GM23338 (cell line): ENCODE measurements at regions not wholly inside any gene's neighbourhood (a gene's known extent, or its start where the extent isn't known, plus 50 kb on each side); places are given as distances from the start of the nearest gene placed in this dataset.

Experiments
- ATAC-seq: fragments of 200-7000 bp; cut with Tn5 transposase; 3 replicates; pipeline ENCODE4 v1.9.1; 2020
- DNase-seq: peaks from one replicate; pipeline ENCODE4 v3.0.0-alpha.2; 2015; ENCODE audit warnings: low spot score
- H2AFZ ChIP-seq: fragments of 200-600 bp; sonication (generic); 2 replicates; pipeline ENCODE4 v1.8.0; 2016; ENCODE audit warnings: antibody characterized with exemption, mild to moderate bottlenecking, moderate library complexity
- H3F3A ChIP-seq: fragments of 200-600 bp; sonication (generic); replicated peaks from 2 replicates; pipeline ENCODE4 v1.8.0; 2017; ENCODE audit warnings: antibody characterized with exemption, mixed run types, low read depth
- H3K27ac ChIP-seq: fragments of 200-600 bp; sonication (generic); 2 replicates; pipeline ENCODE4 v1.6.1; 2016; ENCODE audit warnings: low read depth
- H3K27me3 ChIP-seq: fragments of 200-600 bp; sonication (generic); 2 replicates; pipeline ENCODE4 v1.8.0; 2016; ENCODE audit warnings: mild to moderate bottlenecking, mixed run types, moderate library complexity; ENCODE audit not compliant: insufficient read depth
- H3K36me3 ChIP-seq: fragments of 200-600 bp; sonication (generic); 2 replicates; pipeline ENCODE4 v1.8.0; 2016; ENCODE audit warnings: mild to moderate bottlenecking; ENCODE audit not compliant: insufficient read depth
- H3K4me1 ChIP-seq: fragments of 200-600 bp; sonication (generic); 2 replicates; pipeline ENCODE4 v1.8.0; 2016; ENCODE audit warnings: mild to moderate bottlenecking, moderate library complexity; ENCODE audit not compliant: insufficient read depth
- H3K4me2 ChIP-seq: fragments of 200-600 bp; sonication (generic); 2 replicates; pipeline ENCODE4 v1.7.1; 2017; ENCODE audit warnings: mixed run types
- H3K4me3 ChIP-seq: fragments of 200-600 bp; sonication (generic); 2 replicates; pipeline ENCODE4 v1.6.1; 2016; ENCODE audit warnings: mixed run types
- H3K79me2 ChIP-seq: fragments of 200-600 bp; sonication (generic); replicated peaks from 2 replicates; pipeline ENCODE4 v1.8.0; 2017; ENCODE audit warnings: mild to moderate bottlenecking; ENCODE audit not compliant: insufficient read depth
- H3K9me2 ChIP-seq: fragments of 200-600 bp; sonication (generic); 2 replicates; pipeline ENCODE4 v1.8.0; 2017; ENCODE audit not compliant: insufficient read depth
- H4K20me1 ChIP-seq: fragments of 200-600 bp; sonication (generic); replicated peaks from 2 replicates; pipeline ENCODE4 v1.8.0; 2017; ENCODE audit warnings: mild to moderate bottlenecking; ENCODE audit not compliant: insufficient read depth
- H3K27ac Mint-ChIP-seq: 2 replicates; pipeline ENCODE4 v1.8.0; 2020; ENCODE audit warnings: inconsistent platforms, mild to moderate bottlenecking, moderate library complexity, mixed read lengths
- H3K27me3 Mint-ChIP-seq: 3 replicates; pipeline ENCODE4 v1.8.0; 2022; ENCODE audit warnings: low read depth, mild to moderate bottlenecking, moderate library complexity, mixed read lengths, inconsistent platforms; ENCODE audit not compliant: insufficient read depth, poor library complexity
- H3K36me3 Mint-ChIP-seq: 3 replicates; pipeline ENCODE4 v1.8.0; 2021; ENCODE audit warnings: low read depth, mild to moderate bottlenecking, inconsistent platforms, moderate library complexity, mixed read lengths
- H3K4me1 Mint-ChIP-seq: 3 replicates; pipeline ENCODE4 v1.8.0; 2020; ENCODE audit warnings: mild to moderate bottlenecking, inconsistent platforms, mixed read lengths
- H3K4me3 Mint-ChIP-seq: 3 replicates; pipeline ENCODE4 v1.8.0; 2021; ENCODE audit warnings: moderate library complexity, mild to moderate bottlenecking, inconsistent platforms, mixed read lengths
- H3K9me3 Mint-ChIP-seq: 3 replicates; pipeline ENCODE4 v1.8.0; 2020; ENCODE audit warnings: moderate library complexity, mild to moderate bottlenecking, inconsistent platforms, mixed read lengths
- CREB1 ChIP-seq: fragments of 250-450 bp; sonication (Bioruptor Pico); IDR thresholded peaks from 2 replicates; pipeline ENCODE4 v1.5.0; 2020; ENCODE audit warnings: low read depth, mild to moderate bottlenecking, moderate library complexity
- CTCF ChIP-seq, 2 experiments: fragments of 200-600 bp in 1 of 2; sonication (generic) in 1 of 2; conservative IDR thresholded peaks; 2 replicates each; pipeline versions ENCODE4 v1.5.1 to v1.6.1; 2016 to 2017; ENCODE audit warnings: antibody characterized with exemption in 2 of 2, low read depth in 2 of 2, mild to moderate bottlenecking in 2 of 2, moderate library complexity in 1 of 2
- ETS1 ChIP-seq: IDR thresholded peaks from 2 replicates; pipeline ENCODE4 v1.6.1; 2016; ENCODE audit warnings: antibody characterized with exemption
- EZH2 ChIP-seq: fragments of 200-600 bp; sonication (generic); IDR thresholded peaks from one replicate; pipeline ENCODE4 v1.8.0; 2017; ENCODE audit warnings: antibody characterized with exemption, mild to moderate bottlenecking, low read depth; ENCODE audit not compliant: unreplicated experiment
- EZH2phosphoT487 ChIP-seq: fragments of 200-600 bp; sonication (generic); IDR thresholded peaks from one replicate; pipeline ENCODE4 v1.8.1; 2018; ENCODE audit warnings: antibody characterized with exemption; ENCODE audit not compliant: unreplicated experiment
- JUNB ChIP-seq: IDR thresholded peaks from one replicate; pipeline ENCODE4 v1.6.1; 2016; ENCODE audit warnings: antibody characterized with exemption; ENCODE audit not compliant: unreplicated experiment
- NANOG ChIP-seq: IDR thresholded peaks from 2 replicates; pipeline ENCODE4 v1.6.1; 2016; ENCODE audit warnings: antibody characterized with exemption, borderline replicate concordance
- POLR2AphosphoS5 ChIP-seq: IDR thresholded peaks from 2 replicates; pipeline ENCODE4 v1.6.1; 2016; ENCODE audit warnings: antibody characterized with exemption, low read depth
- STAT1 ChIP-seq: IDR thresholded peaks from one replicate; pipeline ENCODE4 v1.6.1; 2016; ENCODE audit warnings: antibody characterized with exemption; ENCODE audit not compliant: unreplicated experiment
- ZNF114 ChIP-seq: fragments of 250-450 bp; sonication (Bioruptor Pico); IDR thresholded peaks from 2 replicates; pipeline ENCODE4 v1.5.0; 2020; ENCODE audit warnings: mild to moderate bottlenecking, moderate library complexity
- ZNF331 ChIP-seq: fragments of 250-450 bp; sonication (Bioruptor Pico); IDR thresholded peaks from 2 replicates; pipeline ENCODE4 v1.5.0; 2020; ENCODE audit warnings: low read depth, mild to moderate bottlenecking, moderate library complexity
- TF ChIP-seq, protein P1 (sequence below): IDR thresholded peaks from one replicate; pipeline ENCODE4 v1.6.1; 2018; ENCODE audit warnings: antibody characterized with exemption; ENCODE audit not compliant: unreplicated experiment
- TF ChIP-seq, protein P2 (sequence below): fragments of 250-450 bp; sonication (Bioruptor Pico); IDR thresholded peaks from 2 replicates; pipeline ENCODE4 v1.5.0; 2020; ENCODE audit warnings: mild to moderate bottlenecking, moderate library complexity

DNA sequence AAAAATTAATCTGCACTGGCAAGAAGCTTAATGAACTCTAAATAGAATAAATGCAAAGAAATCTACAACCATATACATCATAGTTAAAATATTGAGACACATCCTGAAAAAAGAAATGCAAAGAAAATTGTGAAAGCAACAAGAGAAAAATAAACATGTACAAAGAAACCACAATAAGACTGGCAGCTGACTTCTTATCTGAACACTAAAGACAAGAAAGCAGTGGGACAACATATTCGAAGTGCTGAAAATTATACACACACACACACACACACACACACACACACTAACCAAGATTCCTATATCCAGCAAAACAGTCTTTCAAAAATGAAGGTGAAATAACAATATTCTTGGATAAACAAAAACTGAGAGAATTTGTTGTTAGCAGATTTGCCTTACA, 366.5 kb upstream of the C16orf82 start:
- Histone ChIP-seq H3K27ac (no peak overlapping the region), H3F3A (no peaks in the 10 kb centered on the region), H3K9me2 (no peaks in the 10 kb centered on the region), H3K4me3 (no peak overlapping the region), H3K4me2 (no peak overlapping the region), H3K36me3 (no peaks in the 10 kb centered on the region), H4K20me1 (no peaks in the 10 kb centered on the region), H3K4me1 (no peaks in the 10 kb centered on the region), H3K79me2 (no peaks in the 10 kb centered on the region), H2AFZ (no peak overlapping the region), H3K27me3 (no peaks in the 10 kb centered on the region)
- TF ChIP-seq, protein P1, sequence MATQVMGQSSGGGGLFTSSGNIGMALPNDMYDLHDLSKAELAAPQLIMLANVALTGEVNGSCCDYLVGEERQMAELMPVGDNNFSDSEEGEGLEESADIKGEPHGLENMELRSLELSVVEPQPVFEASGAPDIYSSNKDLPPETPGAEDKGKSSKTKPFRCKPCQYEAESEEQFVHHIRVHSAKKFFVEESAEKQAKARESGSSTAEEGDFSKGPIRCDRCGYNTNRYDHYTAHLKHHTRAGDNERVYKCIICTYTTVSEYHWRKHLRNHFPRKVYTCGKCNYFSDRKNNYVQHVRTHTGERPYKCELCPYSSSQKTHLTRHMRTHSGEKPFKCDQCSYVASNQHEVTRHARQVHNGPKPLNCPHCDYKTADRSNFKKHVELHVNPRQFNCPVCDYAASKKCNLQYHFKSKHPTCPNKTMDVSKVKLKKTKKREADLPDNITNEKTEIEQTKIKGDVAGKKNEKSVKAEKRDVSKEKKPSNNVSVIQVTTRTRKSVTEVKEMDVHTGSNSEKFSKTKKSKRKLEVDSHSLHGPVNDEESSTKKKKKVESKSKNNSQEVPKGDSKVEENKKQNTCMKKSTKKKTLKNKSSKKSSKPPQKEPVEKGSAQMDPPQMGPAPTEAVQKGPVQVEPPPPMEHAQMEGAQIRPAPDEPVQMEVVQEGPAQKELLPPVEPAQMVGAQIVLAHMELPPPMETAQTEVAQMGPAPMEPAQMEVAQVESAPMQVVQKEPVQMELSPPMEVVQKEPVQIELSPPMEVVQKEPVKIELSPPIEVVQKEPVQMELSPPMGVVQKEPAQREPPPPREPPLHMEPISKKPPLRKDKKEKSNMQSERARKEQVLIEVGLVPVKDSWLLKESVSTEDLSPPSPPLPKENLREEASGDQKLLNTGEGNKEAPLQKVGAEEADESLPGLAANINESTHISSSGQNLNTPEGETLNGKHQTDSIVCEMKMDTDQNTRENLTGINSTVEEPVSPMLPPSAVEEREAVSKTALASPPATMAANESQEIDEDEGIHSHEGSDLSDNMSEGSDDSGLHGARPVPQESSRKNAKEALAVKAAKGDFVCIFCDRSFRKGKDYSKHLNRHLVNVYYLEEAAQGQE, result no peak
- TF ChIP-seq JUNB (no peak), NANOG (no peak), POLR2AphosphoS5 (no peak), ETS1 (no peak), ZNF114 (CRISPR knock-in tag) (no peak), STAT1 (no peak), CTCF (conservative IDR thresholded peaks at IDR 0.05; ENCODE audit: low read depth in 2 of 2) (no peak), EZH2 (no peak), CREB1 (CRISPR knock-in tag) (no peak), ZNF331 (CRISPR knock-in tag) (no peak), EZH2phosphoT487 (no peak)
- TF ChIP-seq, protein P2, sequence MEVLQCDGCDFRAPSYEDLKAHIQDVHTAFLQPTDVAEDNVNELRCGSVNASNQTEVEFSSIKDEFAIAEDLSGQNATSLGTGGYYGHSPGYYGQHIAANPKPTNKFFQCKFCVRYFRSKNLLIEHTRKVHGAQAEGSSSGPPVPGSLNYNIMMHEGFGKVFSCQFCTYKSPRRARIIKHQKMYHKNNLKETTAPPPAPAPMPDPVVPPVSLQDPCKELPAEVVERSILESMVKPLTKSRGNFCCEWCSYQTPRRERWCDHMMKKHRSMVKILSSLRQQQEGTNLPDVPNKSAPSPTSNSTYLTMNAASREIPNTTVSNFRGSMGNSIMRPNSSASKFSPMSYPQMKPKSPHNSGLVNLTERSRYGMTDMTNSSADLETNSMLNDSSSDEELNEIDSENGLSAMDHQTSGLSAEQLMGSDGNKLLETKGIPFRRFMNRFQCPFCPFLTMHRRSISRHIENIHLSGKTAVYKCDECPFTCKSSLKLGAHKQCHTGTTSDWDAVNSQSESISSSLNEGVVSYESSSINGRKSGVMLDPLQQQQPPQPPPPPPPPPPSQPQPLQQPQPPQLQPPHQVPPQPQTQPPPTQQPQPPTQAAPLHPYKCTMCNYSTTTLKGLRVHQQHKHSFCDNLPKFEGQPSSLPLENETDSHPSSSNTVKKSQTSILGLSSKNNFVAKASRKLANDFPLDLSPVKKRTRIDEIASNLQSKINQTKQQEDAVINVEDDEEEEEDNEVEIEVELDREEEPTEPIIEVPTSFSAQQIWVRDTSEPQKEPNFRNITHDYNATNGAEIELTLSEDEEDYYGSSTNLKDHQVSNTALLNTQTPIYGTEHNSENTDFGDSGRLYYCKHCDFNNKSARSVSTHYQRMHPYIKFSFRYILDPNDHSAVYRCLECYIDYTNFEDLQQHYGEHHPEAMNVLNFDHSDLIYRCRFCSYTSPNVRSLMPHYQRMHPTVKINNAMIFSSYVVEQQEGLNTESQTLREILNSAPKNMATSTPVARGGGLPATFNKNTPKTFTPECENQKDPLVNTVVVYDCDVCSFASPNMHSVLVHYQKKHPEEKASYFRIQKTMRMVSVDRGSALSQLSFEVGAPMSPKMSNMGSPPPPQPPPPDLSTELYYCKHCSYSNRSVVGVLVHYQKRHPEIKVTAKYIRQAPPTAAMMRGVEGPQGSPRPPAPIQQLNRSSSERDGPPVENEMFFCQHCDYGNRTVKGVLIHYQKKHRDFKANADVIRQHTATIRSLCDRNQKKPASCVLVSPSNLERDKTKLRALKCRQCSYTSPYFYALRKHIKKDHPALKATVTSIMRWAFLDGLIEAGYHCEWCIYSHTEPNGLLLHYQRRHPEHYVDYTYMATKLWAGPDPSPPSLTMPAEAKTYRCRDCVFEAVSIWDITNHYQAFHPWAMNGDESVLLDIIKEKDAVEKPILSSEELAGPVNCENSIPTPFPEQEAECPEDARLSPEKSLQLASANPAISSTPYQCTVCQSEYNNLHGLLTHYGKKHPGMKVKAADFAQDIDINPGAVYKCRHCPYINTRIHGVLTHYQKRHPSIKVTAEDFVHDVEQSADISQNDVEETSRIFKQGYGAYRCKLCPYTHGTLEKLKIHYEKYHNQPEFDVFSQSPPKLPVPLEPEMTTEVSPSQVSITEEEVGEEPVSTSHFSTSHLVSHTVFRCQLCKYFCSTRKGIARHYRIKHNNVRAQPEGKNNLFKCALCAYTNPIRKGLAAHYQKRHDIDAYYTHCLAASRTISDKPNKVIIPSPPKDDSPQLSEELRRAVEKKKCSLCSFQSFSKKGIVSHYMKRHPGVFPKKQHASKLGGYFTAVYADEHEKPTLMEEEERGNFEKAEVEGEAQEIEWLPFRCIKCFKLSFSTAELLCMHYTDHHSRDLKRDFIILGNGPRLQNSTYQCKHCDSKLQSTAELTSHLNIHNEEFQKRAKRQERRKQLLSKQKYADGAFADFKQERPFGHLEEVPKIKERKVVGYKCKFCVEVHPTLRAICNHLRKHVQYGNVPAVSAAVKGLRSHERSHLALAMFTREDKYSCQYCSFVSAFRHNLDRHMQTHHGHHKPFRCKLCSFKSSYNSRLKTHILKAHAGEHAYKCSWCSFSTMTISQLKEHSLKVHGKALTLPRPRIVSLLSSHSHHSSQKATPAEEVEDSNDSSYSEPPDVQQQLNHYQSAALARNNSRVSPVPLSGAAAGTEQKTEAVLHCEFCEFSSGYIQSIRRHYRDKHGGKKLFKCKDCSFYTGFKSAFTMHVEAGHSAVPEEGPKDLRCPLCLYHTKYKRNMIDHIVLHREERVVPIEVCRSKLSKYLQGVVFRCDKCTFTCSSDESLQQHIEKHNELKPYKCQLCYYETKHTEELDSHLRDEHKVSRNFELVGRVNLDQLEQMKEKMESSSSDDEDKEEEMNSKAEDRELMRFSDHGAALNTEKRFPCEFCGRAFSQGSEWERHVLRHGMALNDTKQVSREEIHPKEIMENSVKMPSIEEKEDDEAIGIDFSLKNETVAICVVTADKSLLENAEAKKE (CRISPR knock-in tag), result no peak
- DNase-seq (no peak), ATAC-seq (no peak)
- Mint-ChIP-seq H3K4me1 (no peaks in the 10 kb centered on the region), H3K27ac (no peak overlapping the region), H3K9me3 (peaks cover 82% of the 10 kb centered on the region), H3K36me3 (peaks cover 4% of the 10 kb centered on the region; the same call in 1 of the 3 replicates), H3K4me3 (no peak overlapping the region), H3K27me3 (no peaks in the 10 kb centered on the region)
